Mesothelial cell of epicardium (in vitro differentiated cells): ENCODE measurements at regions not wholly inside any gene's neighbourhood (a gene's known extent, or its start where the extent isn't known, plus 50 kb on each side); places are given as distances from the start of the nearest gene placed in this dataset.

ENCODE experiments used
- DNase-seq, 2 experiments: peaks; one replicate each; pipeline ENCODE4 v3.0.0; 2021; ENCODE audit warnings: low spot score in 2 of 2; ENCODE audit not compliant: unreplicated experiment in 2 of 2
- H3K27ac Mint-ChIP-seq: 2 replicates; pipeline ENCODE4 v1.8.0; 2021; ENCODE audit warnings: mixed read lengths
- H3K27me3 Mint-ChIP-seq: 2 replicates; pipeline ENCODE4 v1.8.0; 2021; ENCODE audit warnings: low read depth, mixed read lengths
- H3K36me3 Mint-ChIP-seq: 2 replicates; pipeline ENCODE4 v1.8.0; 2021; ENCODE audit warnings: mixed read lengths
- H3K4me1 Mint-ChIP-seq: 2 replicates; pipeline ENCODE4 v1.8.0; 2021; ENCODE audit warnings: mixed read lengths
- H3K4me3 Mint-ChIP-seq: 2 replicates; pipeline ENCODE4 v1.8.0; 2021; ENCODE audit warnings: mild to moderate bottlenecking, moderate library complexity, mixed read lengths
- H3K9me3 Mint-ChIP-seq: 2 replicates; pipeline ENCODE4 v1.8.0; 2021; ENCODE audit warnings: mixed read lengths
- TF ChIP-seq, protein P1 (sequence below): fragments of 200-600 bp; sonication (generic); IDR thresholded peaks from one replicate; pipeline ENCODE4 v1.5.0; 2021; ENCODE audit warnings: antibody characterized with exemption; ENCODE audit not compliant: unreplicated experiment

DNA sequence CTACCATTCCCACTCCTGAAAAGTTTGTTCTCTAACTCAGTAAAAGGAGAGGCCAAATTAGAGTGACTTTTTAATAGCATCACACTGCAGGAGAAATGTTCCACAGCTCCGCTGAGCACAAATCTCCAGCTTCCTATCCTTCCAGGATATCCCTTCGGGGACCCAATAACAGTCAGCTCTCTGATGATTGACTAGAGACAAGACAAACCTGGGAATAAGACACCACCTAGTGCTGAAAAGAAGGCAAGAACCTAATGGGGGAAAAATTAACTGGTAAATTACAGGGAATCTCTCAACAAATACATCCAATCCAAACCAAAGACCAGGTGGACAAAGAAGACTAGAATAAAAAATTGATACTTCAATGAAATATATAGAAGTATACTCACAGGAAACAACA is 977.1 kb upstream of the SOX11 start:
- Mint-ChIP-seq H3K4me3 (no peak overlapping the region), H3K4me1 (no peaks in the 10 kb centered on the region), H3K36me3 (peaks cover 2% of the 10 kb centered on the region), H3K27me3 (no peaks in the 10 kb centered on the region), H3K27ac (no peak overlapping the region), H3K9me3 (peaks cover 53% of the 10 kb centered on the region)
- DNase-seq: no peak
- TF ChIP-seq, protein P1, sequence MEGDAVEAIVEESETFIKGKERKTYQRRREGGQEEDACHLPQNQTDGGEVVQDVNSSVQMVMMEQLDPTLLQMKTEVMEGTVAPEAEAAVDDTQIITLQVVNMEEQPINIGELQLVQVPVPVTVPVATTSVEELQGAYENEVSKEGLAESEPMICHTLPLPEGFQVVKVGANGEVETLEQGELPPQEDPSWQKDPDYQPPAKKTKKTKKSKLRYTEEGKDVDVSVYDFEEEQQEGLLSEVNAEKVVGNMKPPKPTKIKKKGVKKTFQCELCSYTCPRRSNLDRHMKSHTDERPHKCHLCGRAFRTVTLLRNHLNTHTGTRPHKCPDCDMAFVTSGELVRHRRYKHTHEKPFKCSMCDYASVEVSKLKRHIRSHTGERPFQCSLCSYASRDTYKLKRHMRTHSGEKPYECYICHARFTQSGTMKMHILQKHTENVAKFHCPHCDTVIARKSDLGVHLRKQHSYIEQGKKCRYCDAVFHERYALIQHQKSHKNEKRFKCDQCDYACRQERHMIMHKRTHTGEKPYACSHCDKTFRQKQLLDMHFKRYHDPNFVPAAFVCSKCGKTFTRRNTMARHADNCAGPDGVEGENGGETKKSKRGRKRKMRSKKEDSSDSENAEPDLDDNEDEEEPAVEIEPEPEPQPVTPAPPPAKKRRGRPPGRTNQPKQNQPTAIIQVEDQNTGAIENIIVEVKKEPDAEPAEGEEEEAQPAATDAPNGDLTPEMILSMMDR: no peak

GRCh38 chr2:4718777-4719176 is 973.4 kb upstream of the SOX11 start:
- no peak overlapping the region for H3K4me3 Mint-ChIP-seq
- no peak for DNase-seq
- H3K4me1 Mint-ChIP-seq: no peaks in the 10 kb centered on the region
- peaks cover 48% of the 10 kb centered on the region for H3K9me3 Mint-ChIP-seq
- peaks cover 2% of the 10 kb centered on the region for H3K36me3 Mint-ChIP-seq
- H3K27ac Mint-ChIP-seq: no peak overlapping the region
- H3K27me3 Mint-ChIP-seq: peaks cover 4% of the 10 kb centered on the region
- TF ChIP-seq, protein P1: no peak

DNA sequence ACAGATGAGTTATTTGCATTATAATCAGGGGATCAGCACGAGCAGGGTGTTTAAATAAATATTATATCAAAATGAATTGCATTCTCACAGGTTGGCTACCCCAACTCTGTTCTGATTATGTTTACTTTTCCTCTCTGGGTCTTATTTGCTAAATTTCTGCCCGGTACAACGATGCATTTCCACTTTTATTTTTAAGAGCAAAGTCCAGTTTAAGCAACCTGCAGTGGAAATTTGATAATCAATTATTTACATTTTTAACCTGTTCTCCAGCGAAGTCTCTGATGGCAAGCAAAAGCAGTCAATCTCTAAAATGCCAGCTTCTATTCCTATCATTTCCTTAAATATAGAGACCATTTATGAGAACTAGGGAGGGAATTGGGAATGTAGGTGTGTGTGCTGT is 966.6 kb upstream of the SOX11 start:
- Mint-ChIP-seq H3K27me3 (peaks cover 4% of the 10 kb centered on the region), H3K9me3 (no peaks in the 10 kb centered on the region), H3K4me1 (no peaks in the 10 kb centered on the region), H3K36me3 (no peaks in the 10 kb centered on the region), H3K4me3 (no peak overlapping the region), H3K27ac (no peak overlapping the region)
- TF ChIP-seq, protein P1: no peak
- no peak for DNase-seq

DNA sequence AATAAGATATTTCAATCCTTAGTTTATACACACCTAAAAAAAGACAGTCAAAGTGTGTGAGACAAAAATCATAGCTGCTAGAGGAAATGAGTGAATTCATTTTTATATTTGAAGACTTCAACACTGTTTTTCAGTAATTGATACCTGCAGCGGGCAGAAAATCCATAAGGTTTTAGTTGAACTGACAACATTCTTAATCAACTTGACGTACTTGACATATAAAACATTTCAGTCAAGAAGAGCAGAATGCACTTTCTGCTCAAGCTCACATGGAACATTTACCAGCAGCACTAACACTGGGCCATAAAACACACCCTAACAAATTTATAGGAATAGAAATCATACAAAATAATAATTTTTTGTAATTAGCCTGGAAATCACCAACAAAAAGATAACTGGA is 959.6 kb upstream of the SOX11 start:
- H3K4me3 Mint-ChIP-seq: no peak overlapping the region
- no peak overlapping the region for H3K27ac Mint-ChIP-seq
- TF ChIP-seq, protein P1: no peak
- no peaks in the 10 kb centered on the region for H3K27me3 Mint-ChIP-seq
- no peaks in the 10 kb centered on the region for H3K36me3 Mint-ChIP-seq
- no peak for DNase-seq
- no peaks in the 10 kb centered on the region for H3K9me3 Mint-ChIP-seq
- H3K4me1 Mint-ChIP-seq: no peaks in the 10 kb centered on the region

- Mint-ChIP-seq H3K27me3 (no peaks in the 10 kb centered on the region), H3K9me3 (peaks cover 18% of the 10 kb centered on the region), H3K27ac (peak overlapping the region; percentile 36), H3K36me3 (peaks cover 7% of the 10 kb centered on the region), H3K4me3 (no peak overlapping the region), H3K4me1 (peaks cover 6% of the 10 kb centered on the region)
- DNase-seq: no peak
- TF ChIP-seq, protein P1: no peak
Measured at GRCh38 chr2:4745056-4745991, 946.9 kb upstream of the SOX11 start.
